ENCODE measurements at regions not wholly inside any gene's neighbourhood (a gene's known extent, or its start where the extent isn't known, plus 50 kb on each side); places are given as distances from the start of the nearest gene placed in this dataset.

DNA sequence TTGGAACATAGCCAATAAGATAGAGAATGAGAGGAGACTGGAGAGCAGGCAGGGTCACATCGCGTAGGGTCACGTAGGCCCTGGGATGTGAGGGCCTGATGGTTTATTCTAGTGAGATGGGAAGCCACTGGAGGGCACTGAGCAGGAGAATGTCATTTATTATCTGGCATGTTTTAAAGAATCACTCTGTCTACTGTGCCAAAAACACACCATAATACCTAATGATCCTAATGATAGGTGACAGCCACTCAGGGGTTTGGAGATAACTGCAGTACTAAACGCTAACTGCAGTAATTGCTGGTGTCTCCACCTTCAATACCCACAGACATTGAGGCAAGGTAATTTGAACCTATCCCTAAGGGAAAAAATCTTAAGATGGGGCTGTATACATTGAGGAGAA is 185.4 kb downstream of the TTLL7 start:
- no peak for DNase-seq (ENCODE audit: low spot score)

DNA sequence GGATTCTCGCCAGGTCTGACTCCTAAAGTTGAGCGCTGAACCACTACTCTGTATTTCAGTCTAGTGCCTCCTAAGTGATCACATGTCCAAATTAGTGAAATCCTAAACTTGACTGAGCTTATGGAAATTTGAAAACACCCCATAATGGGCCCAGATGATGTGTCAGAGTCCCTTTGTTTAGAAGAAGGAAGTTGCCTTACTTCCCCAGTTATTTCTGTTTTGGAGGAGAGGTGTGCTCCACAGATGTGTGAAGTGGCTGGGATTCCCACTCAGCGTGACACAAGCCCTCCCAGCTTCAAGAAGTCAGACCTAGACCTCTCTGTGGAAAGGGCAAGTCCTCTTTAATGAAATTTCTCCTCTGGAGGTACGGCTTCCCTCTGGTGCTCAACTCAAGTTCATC is 188.8 kb downstream of the TTLL7 start:
- DNase-seq (ENCODE audit: low spot score) = no peak

DNA sequence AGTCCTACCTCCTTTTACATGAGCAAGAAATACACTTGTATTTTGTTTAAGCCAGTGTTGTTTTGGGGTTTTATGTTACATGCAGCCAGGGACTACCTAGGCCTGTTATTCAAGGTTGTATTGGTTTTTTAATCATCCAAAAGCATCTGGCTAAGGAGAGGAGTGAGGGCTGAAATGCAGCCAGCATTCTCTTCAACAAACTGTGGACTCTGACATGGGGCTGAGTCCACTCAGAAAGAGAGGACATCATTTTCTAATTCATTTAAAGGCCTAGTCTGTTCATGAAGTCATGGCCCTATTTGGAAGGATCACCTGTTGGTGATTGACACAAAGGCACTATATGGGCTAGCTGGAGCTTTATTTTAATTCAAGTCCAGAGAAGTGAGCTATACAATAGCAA is 190.4 kb downstream of the TTLL7 start:
- no peak for DNase-seq (ENCODE audit: low spot score)

DNA sequence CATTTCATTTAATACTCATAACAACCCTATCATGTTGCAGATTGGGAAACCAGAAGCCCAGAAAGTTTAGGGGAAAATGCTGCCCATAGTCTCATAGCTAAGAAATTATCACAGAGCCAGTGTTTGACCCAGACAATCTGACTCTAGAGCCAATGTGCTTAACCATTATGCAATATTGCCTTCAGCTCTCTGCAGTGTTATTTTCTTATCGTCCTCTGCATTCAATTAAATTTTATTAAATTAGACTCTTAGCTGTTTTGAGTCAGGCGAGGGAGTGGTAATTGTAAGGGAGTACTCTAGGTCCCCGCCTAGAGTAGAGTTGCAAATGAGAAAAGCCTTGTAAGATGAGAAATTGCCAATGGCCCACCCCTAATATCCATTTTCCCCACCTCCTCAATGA is 191.1 kb downstream of the TTLL7 start:
- DNase-seq (ENCODE audit: low spot score) = no peak

DNA sequence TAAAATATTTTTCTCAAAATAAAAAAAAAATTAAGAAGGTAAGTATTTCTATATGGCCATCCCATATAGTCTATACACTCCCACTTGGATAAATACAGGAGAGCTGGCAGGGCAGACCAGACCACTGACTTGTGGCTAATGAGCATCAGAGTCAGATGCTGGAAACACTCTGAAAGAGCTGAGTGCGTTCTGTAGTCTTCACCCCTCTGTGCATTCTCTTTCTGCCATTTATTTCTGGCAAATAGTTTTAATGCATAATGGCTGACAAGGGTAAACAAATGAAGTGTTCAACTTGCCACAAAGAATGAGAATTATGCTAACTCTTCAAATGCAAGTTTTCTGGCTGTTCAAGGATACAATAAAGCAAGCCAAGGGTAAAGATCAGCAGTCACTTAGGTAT is 191.7 kb downstream of the TTLL7 start:
- DNase-seq (ENCODE audit: low spot score) = no peak

DNA sequence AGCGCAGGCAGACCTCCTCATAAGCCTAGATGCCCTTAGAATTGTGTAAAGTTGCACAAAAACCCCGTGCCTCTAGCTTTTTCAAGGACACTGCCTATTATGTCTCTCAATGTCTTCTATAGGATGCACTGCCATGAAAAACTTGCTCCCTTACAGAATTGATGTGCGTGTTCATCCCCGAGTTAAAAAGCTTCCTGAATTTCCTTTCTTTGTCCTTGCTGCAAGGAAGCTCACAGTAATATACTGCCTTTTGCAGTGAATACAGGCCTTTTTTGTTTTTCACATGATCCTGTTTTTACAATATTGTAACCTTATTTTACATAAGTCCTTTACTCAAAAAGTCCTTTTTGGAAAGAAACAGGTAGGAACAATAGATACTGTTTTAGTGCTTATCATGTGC is 193.0 kb downstream of the TTLL7 start:
- DNase-seq (ENCODE audit: low spot score) = no peak

DNA sequence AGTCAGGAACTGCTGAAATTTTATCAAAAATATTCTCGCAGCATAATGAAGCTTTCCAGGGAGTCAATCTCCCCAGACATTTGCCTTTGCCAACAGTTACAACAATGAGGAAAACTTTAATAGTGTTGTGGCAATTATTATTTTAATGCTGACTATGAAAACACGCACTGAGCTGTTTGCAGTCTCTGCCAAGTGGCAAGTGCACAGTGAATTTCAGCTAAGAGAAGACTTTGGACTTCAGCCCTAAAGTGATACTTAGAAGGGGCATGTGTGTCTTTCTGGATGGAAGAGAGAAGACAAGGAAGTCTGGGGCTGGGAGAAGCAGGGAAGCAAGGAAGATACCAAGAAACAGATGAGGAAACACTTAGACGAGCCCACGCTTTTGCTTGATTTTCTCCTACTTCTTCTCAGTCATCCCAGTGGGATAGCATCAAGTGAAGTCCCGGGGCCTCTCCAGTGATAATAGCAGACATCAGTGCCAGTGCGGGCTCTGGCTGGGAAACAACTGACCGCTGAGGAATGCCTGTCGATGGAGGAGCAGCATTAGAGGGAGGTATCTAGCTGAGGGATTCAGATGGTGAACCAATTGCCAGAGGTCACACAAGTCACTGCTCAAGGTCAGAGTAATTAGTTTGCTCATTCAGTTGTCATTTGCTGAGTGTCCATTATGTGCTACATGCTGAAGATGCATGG is 196.3 kb downstream of the TTLL7 start:
- no peak for DNase-seq (ENCODE audit: low spot score)

DNA sequence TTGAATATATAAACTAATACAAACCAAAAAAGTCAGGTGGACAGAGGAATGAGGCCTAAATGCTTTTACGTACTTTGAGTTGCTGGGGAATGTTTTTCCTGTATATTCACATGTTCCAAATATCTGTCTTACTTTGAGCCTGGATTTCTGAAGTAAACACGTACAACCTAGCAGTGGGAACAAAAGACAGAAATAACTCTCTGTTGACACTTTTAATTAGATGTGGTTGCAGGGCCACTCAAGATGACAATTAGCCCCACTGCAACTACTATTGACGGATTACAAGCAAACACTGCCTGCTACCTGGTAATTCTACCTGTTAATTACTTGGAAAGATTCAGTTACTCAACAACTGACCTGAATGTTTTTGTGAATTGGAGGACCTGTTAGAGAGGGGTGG is 196.9 kb downstream of the TTLL7 start:
- DNase-seq (ENCODE audit: low spot score) = no peak

DNA sequence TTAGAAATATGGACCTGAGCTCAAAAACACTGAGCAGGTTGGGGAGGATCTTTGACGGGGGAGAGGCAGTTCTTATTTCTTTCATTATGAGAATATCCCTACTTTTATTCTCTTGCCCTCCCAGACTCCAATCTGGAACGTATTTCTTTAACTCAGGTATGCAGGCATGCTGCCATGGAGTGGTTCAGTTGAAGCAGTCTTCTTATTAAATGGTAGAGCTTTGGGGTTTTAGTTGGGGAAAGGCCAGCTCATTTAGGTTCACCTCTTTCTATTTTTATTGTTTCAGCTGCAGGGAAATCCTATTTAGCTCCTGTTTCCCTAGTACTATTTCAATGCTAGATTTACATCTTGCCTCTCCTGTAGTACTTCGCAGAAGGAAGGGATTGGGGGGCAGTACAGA is 198.9 kb downstream of the TTLL7 start:
- no peak for DNase-seq (ENCODE audit: low spot score)

DNA sequence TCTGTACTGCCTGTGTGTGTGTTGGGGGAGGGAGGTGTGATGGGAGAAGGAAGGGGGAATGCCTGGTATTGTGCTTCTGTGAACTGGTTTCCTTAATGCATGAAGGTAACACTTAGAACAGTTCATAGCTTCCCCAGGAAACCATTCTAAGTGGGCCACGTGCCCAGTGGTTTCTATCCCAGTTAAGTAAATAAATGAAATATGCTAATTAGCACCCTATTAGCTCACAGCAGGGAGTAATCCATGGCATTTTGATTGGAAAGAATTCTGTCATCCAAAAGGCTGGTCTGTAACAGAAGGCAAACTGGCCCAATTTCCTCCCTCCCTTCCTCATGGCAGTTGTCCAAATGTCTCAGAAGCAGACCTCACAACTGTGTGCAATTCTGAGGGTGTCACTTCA is 199.3 kb downstream of the TTLL7 start:
- DNase-seq (ENCODE audit: low spot score) = no peak

DNA sequence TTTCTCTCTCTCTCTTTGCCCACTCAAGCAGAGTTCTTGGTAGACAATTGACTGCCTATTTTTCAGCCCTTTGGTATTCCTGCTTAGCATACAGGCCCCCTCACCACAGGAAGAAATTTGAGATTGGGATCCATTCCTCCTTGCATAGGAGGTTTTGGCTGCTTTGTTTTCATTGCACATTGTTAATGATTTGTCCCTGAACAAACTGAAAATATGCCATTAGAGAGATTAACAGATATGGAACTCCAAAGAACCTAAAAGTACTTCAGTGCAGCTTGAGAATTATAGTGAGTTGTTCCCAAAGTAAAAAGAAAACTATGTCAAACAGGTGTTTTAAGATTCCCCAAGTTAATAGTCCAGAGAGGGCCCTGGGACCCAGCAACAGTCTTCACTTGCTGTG is 200.0 kb downstream of the TTLL7 start:
- no peak for DNase-seq (ENCODE audit: low spot score)

DNA sequence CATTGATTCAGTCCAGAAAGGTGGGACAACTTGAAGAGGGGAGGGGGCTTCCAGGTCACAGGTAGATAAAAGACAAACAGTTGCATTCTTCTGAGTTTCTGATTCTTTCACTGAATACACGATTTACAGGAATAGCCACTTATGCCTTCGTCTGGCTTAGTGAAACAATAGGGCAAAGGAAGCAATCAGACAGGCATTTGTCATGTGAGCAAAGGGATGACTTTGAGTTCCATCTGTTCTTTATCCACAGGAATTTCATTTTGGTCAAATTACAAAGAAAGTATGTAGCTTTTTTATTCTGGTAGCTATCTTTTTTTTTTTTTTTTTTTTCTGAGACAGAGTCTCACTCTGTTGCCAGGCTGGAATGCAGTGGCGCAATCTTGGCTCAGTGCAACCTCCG is 202.5 kb downstream of the TTLL7 start:
- no peak for DNase-seq (ENCODE audit: low spot score)

DNA sequence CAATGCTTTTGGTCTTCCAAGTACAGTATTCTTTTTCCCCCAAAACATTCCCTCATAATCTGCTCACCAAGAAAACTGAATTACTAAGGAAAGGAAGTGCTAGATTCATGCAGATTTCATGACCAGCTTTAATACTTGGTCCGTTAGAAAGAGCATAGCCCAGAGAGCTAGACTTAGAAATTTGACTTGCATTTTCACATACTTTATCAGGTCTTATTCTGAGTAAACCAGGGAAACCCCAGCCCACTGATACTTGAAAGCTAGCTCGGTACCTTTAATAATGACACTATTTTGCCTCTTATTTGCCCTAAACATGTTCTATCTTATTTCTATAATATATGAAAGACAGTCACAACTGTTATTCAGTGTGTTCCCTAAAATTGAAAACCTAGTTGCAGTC is 204.5 kb downstream of the TTLL7 start:
- DNase-seq (ENCODE audit: low spot score) = no peak

DNA sequence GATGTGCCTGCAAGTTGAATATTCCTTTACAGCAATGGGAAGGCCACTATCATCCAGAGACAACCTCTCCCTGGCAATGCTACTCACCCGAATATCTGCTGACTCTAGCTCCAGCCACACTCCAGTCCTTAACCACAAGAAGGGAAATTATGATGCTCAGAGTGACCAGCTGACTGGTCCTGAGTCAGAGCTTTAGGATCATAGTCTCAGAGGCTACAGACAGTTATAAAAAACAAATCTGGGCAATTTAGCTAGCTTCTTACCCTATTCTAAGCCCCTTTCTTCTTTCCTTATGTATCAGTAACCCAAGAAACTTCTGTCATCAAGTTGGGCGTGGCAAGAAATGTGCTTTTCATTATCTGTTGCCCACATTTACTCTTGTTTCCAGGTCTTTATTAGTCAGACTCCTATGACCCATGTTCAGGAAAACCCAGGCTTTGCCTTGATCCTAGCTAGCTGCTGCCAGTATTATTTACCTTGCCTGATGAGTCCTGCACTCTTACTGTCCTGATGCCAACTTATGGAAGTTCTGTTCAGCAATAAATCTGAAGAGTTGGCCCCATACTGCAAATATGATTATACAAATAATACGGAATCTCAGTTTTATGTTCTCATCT is 207.0 kb downstream of the TTLL7 start:
- no peak for DNase-seq (ENCODE audit: low spot score)

DNA sequence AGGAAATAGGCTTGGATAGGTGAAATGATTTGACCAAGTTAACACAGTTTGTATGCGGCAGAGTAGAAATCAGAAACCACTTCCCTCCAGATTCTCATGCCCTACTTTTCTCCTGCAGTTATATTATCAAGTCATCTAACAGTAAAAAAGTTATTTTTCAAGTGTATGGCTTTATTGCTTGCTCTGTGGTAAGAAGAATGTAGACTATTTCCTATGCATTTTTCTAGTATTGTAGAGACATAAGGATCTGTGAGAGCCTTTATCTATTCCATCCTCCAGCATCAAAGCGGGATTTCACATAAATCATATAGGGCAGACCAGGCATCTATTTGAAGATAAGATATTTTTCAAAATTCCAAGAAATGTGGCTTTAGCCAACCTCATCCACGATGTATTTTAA is 208.5 kb downstream of the TTLL7 start:
- no peak for DNase-seq (ENCODE audit: low spot score)

DNA sequence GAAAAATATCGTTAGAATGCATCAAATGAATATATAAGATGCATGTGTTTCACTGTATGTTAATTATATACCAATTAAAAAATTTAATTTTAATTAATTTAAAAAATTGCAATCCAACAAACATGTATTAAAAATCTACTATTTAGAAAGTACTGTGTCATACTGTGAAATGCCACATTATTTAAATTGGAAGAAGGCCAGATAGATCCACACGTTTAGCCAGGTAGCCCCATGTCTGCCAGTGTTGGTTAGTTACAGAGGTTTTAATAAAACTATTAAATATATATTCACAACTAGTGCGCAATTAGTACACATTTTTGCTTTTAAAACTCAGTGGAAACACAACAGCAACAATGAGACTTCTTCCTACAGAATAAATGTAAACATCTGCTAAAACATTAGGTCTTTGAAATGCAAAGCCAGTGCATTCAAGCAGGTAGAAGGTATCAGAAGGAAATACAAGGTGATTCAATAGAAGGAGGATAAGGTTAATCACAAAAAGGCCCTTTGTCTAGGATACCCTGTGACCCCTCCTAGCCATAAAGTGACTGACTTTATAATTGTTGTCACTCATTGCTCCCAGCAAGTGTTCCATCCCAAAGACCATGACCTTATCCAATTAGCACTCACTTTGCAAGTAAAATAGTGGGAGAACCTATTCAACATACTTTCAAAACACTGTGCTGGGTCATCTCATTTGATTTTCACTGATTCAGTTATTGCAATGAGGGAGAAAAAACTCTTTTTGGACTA is 211.5 kb downstream of the TTLL7 start:
- DNase-seq (ENCODE audit: low spot score) = no peak

DNA sequence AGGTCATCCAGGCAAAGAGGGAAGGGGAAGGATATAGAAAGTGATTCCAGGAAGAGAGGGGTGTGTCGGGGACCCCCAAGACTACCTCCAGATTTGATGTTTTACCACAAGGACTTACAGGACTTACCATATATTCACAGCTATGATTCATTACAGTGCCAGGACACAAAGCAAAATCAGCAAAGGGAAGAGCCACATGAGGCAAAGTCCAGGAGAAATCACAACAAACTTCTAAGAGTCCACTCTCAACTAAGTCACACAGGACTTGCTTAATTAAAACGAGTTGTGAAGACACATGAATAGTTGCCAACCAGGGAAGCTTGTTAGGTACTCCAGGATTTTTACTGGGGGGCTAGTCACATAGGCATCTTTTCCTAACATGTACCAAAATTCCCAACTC is 217.3 kb downstream of the TTLL7 start:
- no peak for DNase-seq (ENCODE audit: low spot score)

DNA sequence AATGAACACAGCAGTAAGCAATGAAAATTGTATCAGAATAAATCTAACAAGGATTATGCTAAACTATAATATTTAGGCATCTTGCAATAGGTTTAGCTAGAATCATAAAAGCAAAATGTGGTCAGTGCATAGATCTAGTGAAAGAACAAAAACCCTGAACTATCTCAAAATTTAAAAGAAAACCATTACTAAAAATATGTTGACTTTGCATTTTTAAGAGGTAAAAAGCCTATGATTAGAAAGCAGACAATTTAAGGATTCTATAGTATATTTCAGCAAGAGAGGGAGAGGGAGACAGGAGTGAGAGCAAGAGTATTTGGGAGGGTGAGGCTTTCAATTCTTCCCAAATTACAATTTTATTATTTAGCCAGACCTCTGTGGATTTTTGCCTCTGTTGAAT is 219.4 kb downstream of the TTLL7 start:
- no peak for DNase-seq (ENCODE audit: low spot score)

DNA sequence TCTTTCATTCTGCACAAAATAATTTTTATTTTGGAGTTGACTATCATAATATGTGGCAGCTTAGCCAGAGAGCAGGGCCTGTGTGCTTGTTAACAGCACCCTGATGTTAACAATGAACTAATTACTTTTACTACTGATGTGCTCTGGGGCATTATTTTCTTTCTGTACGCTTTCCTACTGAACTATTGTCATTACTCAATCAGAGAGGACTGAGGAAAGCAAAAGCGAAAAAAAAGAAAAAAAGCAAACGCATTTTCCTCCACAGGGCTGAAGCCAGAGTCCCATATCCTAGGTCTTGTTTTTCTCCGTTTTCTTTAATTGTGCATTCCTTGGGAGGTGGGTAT is 221.2 kb downstream of the TTLL7 start:
- no peak for DNase-seq (ENCODE audit: low spot score)

DNA sequence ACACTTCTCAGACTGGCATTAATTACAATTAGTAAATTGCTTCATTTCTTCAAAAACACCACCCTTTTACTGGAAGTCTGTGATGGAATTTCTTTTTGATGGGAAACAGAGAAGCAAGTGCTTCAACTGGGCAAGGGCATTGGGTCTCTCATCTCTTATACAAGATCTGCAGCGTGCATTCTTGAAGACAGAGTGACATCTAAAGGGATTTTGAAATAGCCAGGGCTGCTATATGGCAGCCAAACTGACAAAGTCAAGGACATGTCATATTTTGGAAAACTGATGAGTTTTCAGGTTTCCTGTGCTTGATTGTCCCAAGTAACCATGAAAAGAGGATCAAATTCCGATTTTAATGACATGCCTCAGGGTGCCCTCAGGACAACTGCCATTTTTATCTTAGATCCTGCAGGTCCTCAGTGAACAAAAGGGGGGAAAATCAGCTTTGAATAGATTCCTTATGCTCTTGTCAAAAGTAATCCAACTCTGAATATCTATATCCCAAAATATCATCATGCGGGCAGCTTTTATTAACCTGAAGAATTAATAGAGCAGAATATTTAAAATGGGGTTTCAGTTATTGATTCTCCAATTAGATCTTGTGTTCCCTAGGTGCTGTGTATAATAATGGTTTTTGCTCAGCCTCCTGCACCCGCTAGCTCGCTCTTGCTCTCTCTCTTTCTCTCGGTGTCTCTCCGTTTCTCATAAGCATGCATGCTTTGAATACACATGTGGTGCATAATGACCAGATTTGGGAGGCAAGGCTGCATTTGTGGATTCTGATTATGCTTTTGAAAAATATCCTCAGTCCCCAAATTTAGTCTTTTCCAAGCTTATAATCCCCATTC is 221.8 kb downstream of the TTLL7 start:
- no peak for DNase-seq (ENCODE audit: low spot score)

DNA sequence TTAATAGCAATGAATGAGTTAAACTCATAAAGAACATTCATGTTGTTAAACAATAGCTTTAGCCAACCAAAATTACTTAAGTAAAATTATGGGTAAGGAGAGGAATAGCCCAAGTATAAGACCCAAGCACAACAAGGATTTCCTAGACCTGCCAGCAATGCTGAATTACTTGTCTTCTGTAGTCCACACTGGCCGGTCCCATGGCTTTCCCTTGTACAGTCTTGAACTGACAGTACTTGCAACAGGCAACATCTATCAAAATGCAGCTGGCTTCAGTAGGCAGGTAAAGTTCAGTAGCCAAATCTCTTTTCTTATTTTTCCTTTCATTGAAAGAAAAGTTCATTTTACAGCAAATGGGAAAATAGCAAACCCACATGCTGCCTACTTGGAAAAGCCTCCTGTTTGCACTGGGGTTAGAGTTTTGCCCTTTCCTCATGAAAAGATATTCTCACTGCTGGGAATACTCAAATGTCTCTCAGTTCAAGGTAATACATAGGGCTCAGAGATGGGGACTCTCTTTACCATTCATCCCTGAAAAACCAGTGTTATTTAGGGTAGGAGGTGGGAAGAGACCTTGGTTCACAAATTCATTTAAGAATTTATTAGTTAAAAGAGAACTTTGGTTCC is 222.8 kb downstream of the TTLL7 start:
- no peak for DNase-seq (ENCODE audit: low spot score)

DNA sequence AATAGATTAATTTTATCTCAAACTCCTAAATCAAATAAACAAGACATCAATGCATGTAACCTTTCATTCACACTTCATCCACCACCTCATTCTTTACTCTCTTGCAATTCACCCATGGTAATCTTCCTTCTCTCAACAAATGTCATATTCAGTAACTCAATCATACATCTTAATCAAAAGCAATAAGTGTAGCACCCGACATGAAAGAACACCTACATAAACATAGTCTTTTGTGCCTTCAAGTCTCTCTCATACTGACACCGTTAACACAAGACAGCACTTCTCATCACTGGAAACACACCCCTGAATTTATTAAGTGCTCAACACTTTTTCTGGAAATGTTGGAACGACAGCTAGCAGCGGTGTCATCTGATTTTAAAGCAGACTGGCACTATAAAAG is 225.9 kb downstream of the TTLL7 start:
- DNase-seq (ENCODE audit: low spot score) = no peak
